SIG-M5 treated with dmso at 0.1 percent for 504 hours (cell line): ENCODE measurements at regions not wholly inside any gene's neighbourhood (a gene's known extent, or its start where the extent isn't known, plus 50 kb on each side); places are given as distances from the start of the nearest gene placed in this dataset.
A peak's percentile ranks its signal among the peaks of the same experiment; 100 is the strongest.

ENCODE experiments used
- DNase-seq: peaks from one replicate; lab custom pipeline; 2025; ENCODE audit not compliant: unreplicated experiment; lab: John Stamatoyannopoulos, UW

DNA sequence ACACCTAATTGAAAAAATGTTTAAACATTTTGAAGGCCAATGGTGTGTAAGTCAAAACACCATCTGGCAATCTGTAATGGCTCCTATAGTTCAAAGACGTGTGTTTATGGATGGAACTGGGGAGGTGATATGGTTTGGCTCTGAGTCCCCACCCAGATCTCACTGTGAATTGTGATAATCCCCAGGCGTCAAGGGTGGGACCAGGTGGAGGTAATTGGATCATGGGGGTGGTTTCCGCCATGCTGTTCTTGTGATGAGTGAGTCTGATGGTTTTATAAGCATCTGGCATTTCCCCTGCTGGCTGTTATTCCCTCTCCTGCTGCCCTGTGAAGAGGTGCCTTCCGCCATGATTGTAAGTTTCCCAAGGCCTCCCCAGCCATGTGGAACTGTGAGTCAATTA is 52.2 kb downstream of the ADRA2C start:
- no peak for DNase-seq

DNA sequence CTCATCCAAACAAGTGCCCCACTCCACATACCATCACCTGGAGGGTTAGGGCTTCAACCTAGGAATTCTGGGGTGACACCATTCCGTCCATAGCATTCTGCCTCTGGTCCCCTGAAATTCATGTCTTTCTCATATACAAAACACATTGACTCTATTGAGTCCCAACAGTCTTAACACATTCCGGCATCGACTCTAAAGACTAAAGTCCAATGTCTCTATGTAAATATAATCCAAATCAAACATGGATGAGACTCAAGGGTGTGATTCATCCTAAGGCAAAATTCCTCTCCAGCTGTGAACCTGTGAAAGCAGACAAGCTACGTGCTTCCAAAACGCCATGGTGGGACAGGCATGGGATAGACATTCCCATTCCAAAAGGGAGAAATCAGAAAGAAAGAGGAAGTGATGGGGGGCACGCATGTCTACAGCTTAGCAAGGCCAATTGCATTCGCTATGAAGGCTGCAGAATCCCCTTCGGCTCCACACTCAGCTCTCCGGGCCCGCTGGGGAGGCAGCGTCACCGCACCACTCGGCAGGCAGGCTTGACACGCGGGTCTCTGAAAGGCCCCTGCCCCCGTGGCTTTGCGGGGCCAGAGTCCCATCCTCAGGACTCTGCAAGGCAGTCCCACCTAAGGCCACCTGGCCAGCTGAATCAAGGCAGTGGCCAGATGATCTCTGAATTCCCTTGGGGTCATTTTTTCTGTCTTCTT is 53.2 kb downstream of the ADRA2C start:
- no peak for DNase-seq

DNA sequence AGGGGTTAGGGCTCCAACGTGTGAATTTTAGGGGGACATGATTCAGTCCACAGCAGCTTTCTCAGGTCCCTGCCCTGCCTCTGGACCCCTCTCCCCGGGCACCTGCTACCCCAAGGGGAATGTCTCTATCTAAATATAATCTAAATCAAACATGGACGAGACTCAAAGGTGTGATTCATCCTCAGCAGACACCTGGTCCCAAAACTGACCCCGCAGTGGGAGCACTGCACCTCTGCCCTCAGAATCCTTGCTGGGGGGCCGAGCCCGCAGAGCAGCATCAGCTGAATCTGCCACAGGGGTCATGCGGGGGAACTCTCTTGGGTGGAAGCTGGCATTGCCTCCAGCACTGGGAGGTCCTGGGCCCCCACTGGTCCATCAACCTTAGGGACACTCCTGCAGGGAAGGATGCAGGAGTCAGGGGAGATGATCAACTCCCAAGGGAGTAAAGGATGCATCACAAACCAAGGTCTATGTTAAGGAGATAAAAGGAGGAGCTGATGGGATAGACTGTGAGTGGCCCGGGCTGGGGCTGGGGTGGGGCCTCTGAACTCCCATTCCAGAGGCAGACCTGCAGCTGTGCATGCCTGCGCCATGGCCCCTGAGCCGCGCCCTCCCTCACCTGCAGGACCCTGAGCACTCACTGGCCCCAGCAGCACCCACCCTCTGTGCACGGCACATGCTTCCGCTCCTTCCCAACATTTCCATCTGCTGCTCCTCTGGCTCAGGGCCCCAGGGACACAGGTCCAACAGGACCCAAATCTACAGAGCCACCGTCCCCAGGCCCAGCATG is 54.0 kb downstream of the ADRA2C start:
- DNase-seq = no peak

DNA sequence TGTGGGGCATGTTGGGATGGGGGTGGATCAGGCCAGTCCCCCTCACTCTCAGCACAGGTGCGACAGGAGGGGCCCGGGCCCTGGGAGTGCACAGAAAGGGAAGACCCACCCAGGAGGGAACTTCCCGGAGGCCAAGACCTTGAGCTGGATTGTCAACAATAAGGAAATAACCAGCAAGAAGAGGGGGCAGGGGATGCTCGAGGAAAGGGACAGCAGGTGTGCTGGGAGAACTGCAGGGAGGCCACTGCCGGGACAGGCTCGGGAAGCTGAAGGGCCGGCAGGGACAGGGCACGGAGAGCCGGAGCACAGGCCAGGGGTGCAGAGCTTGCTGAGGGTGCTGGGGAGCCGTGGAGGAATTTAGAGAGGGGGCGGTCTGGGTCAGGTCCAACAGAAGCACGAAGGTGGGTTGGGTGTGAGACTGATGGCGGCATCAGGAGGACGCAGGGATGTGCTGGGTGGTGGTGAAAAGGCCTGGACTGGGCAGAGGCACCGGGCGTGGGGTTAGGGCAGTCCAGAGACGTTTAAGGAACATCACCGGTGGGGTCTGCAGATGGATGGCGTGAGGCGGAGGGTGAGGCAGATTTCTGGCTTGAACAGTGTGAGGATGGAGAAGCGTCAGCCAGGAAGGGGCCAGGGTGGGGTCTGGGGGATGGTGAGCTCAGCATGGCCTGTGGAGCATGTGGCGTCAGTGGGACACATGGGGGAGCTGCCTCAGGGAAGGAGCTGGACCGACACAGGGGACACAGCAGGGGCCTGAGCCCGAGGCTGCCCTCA is 54.8 kb downstream of the ADRA2C start:
- no peak for DNase-seq

DNA sequence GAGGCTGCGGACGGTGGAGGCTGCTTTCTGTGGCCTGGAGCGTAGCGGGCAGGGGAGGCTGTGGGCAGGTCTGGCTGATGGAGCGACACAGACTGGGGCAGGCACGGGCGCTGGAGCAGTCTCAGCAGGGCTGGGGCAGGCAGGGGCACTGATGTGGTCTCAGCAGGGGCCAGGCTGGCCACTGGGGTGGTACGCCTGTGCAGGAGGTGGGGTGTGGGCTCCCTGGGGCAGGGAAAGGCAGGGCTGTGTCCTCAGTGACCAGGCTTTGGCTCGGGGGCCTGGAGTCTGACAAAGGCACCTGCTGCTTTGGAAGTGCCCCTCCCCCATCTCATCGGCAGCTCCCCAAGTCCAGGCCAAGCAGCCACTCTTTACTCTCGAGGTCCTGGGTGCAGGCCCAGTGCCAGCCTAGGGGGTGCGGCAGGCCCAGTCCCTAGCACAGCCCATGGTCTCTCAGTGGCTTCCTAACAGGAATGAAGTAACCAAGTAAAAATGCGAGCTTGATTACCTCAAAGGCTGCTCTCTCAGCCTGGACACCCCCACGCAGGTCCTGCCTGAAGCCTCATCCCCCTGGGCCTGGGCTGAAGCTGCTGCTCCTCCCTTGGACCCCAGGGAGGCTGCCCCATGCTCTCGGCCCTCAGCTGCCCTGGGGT is 55.5 kb downstream of the ADRA2C start:
- no peak for DNase-seq

DNA sequence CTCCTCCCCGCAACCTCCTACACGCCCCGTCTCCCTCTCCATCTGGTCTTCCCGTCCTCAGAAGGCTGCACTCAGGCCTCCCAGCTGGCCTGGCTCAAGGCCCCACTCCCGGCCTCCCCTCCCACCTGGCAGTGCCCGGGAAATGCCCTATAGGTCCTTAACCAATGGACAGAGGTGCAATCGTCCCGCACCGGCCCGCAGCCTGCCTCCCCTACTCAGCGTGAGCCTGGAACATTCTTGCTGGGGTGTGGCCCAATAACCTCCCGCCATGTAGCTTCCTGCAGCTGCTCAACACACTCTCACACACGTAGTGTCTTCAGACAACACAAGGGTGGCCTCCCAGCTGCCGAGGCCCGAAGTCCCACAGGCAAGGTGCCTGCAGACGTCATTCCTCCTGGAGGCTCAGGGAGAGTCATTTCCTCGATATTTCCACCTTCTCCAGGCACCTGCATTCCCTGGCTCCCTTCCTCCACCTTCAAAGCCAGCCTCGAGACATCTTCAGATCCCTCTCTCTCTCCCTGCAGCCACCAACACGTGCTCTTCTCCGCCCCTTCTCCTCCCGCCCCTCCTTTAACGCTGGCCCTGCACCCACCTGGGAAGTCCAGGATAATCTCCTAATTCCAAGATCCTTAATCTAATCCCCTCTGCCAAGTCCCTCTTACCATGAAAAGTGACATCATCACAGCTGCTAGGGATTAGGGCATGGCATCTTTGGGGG is 56.2 kb downstream of the ADRA2C start:
- DNase-seq = no peak

DNA sequence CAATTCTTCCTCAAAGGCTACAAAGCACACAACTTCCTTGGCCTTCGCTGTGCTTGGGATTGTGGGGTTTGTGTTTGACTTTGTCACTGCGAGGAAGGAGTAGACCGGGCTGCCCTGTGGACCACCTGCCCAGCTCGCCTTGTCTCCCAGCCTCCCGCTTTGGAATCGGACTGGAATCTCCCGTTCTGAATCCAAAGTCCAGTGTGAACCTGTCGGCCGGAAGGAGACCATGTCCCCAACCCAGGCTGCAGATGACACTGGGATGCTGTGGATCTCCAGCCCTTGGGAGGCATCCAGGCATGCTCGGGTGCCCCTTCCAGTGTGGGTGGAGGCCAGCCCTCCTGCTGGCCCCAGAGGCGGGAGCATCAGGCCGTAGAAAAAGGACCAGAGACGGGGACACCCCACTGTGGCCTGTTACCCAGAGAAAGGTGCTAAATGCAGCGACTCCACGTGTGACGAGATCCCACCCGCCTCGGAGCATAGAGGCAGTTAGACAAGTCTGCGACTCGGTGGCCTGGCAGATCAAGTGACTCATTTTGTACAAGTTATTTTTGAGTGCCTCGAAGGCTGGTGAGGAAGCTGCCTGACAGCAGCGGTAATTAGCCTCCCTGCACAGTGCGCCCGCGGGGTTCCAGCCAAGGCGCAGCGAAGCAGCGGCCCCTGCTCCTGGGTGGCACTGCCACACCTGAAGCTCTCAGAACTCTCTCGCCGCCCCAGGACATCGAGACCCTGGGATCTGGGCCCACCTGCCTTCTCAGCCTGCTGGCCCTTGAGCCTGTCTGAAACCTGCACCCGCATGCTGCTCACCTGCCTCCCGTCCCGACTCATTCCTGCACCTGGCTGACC is 57.5 kb downstream of the ADRA2C start:
- no peak for DNase-seq

DNA sequence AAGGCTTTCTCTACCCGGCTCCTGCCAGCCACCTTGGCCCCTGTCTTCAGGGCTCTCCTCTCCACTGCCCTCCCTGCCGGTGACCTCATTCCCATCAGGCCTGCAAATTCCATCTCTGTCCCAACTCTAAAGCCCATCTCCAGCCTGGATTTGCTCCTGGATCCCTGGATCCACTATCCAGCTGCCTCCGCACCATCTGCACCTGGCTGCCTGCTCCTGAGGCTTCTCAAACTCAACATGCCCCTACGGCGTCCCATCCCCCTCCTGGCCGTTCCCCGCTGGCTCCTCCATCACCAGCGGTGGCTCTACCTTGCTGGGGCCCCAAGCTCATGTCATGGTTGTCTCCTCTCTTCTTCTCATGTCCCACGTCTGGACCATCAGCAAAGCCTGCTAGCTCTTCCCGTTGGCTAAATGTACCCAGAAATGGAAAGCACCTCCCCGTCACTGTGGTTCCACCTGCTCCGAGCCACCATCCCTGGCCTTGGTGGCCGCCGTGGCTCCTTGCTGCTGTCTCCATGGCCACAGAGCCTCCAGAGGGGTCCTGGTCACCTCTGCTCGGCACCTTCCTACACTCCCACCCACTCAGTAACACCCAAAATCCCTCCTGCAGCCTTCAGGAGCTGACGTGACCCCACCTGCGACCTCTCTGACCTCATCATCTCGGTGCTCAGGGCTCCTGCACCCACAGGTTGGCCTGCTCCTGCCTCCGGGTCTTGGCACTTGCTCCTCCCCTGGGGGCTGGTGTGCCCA is 58.5 kb downstream of the ADRA2C start:
- DNase-seq = no peak

DNA sequence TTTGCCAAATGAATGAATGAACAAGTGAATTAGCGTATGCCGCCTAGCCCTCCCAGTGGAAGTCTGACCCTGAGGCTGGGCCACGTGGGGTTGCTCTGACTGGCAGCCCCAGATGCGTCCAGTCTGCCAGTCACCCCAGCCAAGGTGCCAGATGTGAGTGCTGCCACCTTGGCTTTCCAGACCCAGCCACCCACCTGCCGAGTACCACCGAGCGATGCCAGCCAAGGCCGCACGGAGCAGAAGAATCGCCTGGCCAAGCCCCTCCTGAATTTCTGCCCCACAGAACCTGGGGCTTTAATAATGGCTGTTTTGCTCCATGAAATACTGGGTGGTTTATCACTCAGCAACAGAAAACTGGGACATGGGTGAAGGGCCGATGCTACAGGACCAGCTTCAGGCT is 59.3 kb downstream of the ADRA2C start:
- no peak for DNase-seq

DNA sequence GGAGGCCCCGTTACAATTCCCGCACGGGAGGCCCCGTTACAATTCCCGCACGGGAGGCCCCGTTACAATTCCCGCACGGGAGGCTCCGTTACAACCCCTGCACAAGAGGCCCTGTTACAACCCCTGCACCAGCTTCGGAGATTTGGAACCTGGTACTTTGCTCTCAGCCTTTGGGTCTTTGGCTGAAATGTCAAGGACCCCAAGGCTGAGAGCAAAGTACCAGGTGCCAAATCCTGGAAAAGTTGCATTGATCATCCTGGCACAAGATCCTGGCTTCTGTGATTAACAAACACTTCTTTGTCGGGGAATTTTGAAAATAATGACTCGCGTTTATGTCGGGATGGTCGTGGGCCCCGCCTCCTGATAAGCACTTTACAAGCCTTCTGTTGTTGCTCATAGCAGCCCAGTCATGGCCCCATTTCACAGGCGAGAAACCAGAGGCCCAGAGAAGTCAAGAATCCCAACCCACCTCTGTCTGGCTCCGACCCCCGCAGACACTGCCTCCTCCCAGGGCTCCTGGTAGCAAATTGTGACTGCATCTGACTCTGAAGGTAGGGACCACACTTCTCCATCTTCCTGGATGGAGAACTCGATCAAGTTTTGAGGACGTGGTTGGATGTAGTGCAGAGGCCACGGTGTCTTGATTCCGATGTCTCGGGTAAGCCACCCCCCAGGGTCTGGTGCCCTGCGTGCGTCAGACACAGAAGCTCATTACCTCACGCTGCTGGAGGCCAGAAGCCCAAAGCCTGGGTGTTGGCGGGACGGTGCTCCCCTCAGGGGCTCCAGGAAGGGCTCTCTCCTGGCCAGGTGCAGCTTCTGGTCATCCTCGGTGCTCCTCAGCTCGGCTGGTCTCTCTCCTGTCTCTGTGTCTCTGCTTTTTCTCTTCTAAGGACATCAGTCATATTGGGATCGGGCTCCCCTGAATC is 60.3 kb downstream of the ADRA2C start:
- DNase-seq = no peak

DNA sequence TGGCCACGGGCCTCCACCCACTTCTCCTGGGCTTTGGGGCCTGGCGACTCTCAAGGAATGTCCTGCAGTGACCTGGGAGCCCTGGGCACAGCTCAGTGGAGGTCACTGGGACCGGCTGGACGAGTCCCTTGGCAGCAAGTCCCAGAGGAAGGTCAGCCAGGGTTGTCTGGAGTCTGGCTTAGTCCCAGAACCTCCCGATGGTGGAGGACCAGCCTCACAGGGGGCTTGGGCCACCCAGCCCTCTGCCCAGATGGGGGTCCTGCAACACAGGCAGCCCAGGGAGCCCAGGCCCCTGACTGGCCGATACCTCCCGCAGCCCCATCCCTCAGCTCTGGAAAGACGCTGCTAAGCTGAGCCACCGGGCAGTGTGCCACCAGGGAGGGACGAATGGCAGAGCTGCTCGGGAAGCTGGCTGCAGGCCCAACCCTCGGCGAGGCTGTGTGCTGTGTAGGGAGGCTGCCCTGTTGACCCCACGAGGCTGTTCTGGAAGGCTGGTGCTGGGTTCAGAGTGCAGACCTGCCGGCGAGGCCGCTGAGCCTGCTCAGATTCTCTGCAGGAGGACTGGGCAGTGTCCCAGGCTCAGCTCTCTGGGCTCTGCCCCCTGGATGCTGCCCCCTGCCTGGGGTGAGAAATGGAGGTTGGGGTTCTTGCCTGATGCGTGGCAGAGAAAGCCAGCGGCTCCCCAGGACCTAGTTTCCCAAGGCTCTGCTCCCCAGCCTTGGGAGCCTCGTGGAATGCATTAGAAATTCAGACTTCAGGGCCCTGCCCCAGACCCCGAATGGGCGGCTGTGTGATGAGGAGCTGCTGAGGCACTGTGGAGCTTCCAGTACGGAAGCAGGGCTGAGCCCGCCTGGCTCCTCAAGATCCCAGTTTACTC is 61.7 kb downstream of the ADRA2C start:
- DNase-seq = peak; percentile 5

DNA sequence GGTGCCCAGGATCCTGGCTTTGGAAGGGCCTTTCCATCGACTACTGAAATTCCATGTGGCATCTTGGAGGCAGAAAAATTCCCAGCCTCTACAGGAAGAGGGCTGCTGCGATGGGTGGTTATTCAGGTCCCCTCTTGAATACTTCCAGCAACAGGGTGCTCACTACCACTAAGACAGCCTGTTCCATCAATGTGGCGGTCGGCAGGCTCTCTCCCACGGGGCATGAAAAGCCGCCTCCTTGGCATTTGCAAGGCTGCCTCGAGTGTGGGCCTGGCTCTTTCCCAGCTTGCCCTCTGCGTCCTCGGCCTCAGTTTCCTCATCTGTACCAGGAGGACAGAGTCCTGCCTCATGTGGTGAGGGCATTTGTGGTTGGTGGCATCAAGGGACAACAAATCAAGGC is 62.4 kb downstream of the ADRA2C start:
- no peak for DNase-seq

DNA sequence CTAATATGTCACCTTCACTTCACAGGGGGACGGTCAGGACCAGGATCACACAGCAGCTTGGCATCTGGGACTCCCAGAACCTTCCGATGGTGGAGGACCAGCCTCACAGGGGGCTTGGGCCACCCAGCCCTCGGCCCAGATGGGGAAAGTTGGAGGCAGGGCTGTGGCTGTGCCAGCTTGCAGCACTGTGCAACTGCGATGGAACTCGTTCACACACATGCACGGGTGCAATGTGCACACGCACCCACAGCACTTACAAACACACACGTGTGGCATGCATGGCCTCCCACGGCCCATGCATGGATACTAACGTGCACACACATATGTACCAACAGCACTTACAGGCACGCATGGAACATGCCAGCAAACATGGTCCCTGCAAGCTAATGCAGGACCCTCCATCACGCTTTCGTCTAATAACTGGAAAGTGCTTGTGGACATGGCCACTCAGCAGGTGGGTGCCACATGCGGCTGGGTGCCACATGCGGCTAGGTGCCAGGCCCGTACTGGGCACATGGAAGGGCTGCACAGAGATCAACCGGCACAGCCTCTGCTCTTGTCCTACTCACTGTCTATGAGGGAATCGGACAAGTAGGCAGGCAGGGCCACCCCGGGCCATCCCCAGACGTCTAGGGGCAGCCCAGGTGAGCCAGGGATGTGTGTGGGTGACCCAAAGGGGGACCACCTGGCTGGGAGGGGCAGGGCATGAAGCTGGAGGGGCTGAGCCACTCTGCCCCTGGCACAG is 63.2 kb downstream of the ADRA2C start:
- DNase-seq = no peak

DNA sequence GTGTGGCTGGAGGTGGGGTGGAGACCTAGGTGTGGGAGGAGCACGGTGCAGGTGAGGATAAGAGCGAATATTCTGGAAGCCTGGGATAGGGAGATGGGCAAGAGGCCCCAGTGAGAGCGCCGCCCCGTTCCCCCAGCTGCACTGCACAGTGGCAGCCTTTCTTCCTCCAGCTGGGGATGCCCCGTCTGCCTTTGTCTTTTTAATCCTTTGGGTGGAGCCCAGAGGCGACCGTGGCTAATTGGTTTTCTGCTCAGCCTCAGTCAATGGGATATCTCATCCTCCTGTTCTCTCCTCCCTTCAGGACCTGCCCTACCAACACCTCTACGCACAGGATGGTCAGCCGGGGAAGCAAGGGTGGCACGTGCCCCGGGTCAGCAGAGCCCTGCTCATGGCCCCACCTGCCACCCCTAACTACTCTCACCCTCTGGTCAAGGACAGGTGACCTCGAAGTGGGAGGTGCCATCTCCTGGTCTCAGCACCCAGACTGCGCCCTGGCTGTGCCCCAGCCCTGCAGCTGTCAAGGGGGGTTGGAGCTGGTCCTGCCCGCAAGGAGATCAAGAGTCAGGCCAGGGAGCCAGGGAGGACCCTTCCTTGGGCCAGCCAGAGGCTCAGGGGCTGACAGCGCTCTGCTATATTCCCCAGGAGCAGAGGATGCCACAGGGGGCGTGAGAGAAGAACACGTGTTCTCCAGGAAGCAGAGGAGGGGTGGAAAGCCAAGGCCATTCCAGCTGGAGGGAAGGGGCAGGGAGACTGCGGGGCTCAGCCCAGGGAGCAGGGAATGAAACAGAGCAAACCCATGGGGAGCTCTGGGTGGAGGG is 64.0 kb downstream of the ADRA2C start:
- no peak for DNase-seq

DNA sequence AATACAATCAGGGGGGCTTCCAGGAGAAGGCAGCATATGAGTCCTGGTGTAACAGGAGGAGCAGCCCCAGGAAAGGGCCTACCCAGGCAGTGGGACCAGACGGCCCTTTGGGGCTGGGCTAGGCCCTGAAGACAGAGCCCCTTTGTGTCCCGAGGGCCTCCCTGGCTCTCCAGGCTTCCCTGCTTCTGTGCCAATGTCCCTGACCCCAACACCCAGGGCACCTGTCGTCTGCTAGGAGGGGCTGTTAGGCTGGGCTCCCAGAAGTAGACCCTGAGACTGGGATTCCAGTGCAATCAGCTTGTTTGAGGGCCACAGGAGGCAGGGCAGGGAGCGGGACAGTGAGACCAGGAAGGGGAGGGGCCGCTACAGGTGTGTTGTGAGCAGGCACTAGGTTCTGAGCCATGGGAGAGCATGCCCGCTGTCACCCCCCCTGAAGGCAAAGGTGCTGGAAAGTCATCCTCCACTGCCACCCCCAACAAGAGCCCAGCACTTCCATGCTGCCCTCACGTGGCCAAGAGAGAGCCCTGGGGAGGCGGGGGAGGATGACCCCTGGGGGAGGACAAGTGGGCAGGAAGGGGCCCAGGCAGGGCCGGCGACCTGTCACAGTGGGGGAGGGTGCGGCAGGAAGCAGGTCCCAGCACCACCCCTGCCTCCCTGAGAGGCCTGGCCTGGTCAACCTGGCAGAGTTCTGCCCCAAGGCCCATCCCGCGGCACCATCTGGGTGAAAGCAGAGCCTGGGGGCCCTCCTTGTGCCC is 64.8 kb downstream of the ADRA2C start:
- DNase-seq = no peak
